Inferior parietal cortex (tissue), 1 donor: ENCODE measurements at regions not wholly inside any gene's neighbourhood (a gene's known extent, or its start where the extent isn't known, plus 50 kb on each side); places are given as distances from the start of the nearest gene placed in this dataset.

Experiments
- DNase-seq: peaks from one replicate; pipeline ENCODE4 v3.0.0-alpha.2; 2016; ENCODE audit errors: extremely low spot score

DNA sequence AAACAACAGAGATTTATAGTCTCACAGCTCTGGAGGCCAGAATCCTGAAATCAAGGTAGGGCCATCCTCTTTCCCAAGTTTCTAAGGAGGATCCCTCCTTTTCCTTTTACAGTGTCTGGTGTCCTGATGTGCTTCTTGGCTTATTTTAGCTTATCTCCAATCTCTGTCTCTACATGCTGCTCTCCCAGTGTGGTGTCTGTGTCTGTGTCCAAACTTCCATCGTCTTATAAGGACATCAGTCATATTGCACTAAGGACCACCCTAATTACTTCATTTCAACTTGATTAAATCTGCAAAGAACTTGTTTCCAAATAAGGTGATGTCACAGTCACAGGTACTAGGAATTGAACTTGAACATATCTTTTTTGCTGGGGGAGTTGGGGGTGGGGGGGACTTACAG, 529.6 kb downstream of the DHX35 start:
- DNase-seq = no peak

DNA sequence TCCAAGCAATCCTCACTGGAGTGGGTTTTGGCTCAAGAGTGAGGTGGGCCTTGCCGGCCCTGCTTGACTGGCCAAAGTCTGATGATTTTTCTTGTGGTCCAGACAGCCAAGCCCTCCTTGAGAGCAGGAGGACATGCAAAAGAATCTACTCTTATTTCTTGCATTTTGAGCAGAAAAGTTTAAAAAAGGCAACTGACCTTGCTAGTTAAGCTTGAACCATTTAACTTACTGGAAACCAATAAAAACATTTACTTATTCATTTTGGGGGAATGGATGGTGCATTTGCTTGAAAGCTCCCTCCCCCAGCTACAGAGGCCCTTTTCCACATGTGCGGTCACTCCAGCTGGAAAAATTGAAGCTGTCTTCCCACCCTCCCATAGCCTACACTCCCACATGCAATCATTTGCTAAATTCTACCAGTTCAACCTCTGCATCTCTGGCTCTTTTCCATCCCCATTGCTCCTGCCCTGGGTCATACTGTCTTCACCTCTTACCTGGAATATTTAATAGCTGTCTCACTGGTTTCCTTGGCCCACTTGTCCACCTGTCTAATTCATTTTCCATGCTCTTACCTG, 527.9 kb downstream of the DHX35 start:
- DNase-seq = no peak

DNA sequence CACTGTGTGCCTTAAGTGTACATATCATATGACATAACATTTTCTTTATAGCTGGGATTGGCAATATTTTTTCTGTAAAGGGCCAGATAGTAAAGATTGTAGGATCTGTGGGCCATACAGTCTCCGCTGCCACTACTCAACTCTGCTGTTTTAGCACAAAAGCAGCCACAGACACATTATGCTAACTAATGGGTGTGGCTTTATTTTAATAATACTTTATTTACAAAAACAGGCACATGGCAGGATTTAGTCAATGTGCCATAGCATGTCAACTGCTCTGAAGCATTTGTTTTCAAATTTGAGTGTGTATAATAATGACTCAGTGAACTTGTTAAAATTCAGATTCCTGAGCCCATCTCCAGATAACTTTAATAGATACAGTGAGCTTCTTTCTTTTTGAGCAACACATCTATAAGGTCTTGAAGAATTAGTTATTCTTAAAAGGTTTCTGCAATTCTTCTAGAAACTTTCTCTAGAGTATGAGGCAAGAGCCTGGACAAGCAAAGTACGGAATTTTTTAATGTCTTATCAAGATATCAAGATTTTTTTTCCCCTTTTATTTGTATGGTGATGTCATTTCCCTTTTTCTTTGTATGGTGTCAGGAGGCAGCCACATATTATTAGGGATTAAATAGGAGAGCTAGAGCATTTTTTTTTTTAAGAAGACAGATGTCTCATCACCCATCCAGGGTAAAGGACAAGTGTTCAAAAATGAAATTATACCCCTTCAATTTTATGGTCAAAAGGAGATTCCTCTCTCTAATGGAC, 518.3 kb downstream of the DHX35 start:
- no peak for DNase-seq

GRCh38 chr20:39479196-39479810, 517.2 kb downstream of the DHX35 start:
- DNase-seq = no peak

GRCh38 chr20:39474879-39475278, 512.7 kb downstream of the DHX35 start:
- no peak for DNase-seq

- DNase-seq = no peak
Observed at GRCh38 chr20:39473536-39473935, 511.4 kb downstream of the DHX35 start.

DNA sequence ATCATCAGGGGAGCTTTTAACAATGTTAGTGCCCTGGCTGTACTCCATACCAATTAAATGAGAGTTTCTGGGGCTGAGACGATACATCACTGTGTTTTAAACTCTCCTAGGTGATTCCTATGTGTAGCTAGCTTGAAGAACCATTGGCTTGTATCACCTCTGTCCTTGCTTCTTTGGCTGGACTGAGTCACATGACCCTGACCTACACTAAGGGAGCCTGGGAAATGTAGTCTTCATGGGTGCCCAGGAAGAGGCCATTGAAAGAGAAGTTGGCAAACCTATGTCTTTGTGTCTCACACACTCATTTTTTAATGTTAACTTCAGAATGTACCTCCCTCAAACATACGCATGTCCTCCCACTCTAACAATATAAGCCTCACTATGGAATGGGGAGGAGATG, 506.6 kb downstream of the DHX35 start:
- no peak for DNase-seq

- no peak for DNase-seq
Observed at GRCh38 chr20:39464238-39464637, 502.1 kb downstream of the DHX35 start.

DNA sequence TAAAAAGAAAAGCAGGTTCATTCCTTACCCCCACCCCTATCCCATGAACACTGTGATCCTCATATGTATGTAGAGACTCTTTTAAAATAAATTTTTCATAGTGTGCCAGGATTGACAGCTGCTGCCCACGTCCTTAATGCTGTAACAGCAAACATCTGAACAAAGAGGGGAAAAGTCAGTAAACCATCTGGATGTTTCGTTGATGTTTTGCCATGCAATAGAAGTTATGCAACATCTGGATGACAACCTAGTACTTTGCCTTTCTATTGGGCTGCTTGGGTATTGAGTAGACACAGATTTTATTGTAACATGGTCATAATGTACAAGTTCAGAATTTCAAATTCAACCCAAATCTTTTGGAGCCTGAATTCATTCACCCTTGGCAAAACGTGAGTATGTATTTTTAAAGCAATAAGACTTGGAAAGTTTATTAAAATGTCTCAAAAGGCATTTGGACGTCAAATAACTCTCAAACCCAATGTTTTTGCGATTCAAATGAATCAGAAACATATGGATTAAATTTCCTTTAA, 500.3 kb downstream of the DHX35 start:
- no peak for DNase-seq

DNA sequence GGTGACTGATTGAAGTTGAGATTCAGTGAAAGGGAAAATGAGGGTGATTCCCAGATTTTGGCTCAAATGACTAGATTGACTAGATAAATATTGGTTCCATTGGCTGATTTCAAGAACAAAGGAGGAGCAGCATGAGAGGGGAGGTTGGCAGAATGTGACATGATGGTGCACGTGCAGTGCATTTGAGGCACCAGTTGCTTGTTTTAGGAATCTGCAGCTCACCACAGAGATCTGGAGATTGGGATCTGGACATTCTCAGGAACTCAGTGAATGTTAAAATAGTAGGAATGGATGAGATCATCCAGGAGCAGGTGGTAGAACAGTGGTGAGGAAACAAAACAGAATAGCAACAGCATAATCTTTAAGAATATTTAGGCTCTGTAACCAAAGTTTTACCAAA, 496.3 kb downstream of the DHX35 start:
- no peak for DNase-seq

- DNase-seq = no peak
Observed at GRCh38 chr20:39453890-39454289, 491.7 kb downstream of the DHX35 start.

- no peak for DNase-seq
Observed at GRCh38 chr20:39452583-39453340, 490.6 kb downstream of the DHX35 start.

DNA sequence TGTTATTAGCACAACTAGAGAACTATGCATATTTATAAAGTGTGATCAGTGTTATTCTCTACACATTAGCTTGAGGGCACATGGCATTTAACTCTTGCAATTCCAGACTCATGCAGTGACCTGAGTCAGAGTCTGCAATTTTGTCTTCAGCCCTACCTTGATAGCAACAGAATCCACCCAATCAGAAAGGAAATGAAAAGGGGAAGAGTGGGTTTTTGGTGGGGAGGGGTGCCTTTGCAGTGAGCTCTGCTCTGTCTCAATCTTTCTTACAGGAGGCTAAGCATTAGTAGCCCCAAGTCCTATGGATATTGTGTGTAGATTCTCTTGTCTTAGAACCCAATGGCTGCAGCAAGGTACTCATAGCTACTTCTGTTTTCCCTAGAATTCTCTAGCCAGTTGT, 489.2 kb downstream of the DHX35 start:
- DNase-seq = no peak

- no peak for DNase-seq
Observed at GRCh38 chr20:39446397-39446796, 484.3 kb downstream of the DHX35 start.

GRCh38 chr20:39445095-39445494, 483.0 kb downstream of the DHX35 start:
- no peak for DNase-seq

- DNase-seq = no peak
Observed at GRCh38 chr20:39433466-39433865, 471.3 kb downstream of the DHX35 start.

DNA sequence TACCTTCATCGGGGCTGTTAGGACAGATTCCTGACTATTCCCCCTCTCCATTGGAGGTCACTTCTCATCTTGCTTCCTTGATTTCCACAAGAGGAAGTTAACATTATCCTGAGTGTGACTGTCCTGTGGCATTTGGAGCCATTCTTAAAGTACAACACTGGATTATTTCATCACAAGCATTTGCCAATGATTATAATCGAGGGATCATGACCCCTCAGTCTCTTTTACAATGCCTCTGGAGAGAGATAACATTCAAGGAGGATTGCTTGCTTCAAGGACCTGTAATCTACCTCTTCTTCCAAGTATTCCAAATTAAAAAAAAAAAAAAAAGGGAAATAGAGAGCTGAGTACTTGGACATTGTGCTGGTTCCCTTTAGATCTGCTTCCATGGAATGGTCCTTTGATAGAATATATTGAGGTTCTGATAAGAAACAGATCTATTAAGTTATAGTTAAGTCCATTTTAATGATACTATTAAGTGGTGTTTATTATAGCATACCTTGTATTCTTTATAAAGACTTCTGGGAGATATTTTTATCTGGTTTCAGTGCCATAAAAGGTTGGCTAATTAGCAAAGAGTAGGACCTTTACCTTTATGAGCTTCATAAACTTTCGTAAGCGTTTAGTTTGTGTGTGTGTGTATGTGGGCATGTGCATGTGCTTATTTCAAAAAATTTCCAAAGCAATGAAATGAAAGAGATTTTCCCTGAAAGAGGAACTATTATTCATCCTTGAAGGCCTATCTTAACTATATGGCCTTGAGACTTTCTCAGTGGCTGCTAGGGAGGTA, 469.1 kb downstream of the DHX35 start:
- no peak for DNase-seq

- DNase-seq = no peak
Observed at GRCh38 chr20:39429726-39430125, 467.6 kb downstream of the DHX35 start.

GRCh38 chr20:39424962-39425678, 463.0 kb downstream of the DHX35 start:
- DNase-seq = no peak

DNA sequence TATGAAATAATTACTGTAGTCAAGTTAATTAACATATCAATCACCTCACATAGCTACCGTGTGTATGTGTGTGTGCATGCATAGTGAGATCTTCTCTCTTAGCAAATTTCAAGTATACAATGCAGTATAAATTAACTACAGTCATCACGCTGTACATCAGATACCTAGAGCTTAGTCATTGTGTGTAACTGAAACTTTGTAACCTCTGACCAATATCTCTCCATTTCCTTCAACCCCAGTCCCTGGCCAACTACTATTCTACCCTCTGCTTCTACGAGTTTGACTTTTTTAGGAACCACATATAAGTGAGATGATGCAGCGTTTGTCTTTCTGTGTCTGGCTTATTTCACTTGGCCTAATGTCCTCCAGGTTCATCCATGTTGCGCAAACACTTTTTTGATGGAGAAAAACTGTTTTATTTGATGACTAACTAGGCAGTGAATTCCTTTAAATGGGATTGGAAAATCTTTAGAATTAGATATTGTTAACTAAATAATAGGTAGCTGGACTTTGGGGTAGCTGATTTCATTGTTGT, 459.5 kb downstream of the DHX35 start:
- DNase-seq = no peak

- no peak for DNase-seq
Observed at GRCh38 chr20:39412091-39412490, 449.9 kb downstream of the DHX35 start.
